Prostate gland (tissue), 2 donors: ENCODE measurements at regions not wholly inside any gene's neighbourhood (a gene's known extent, or its start where the extent isn't known, plus 50 kb on each side); places are given as distances from the start of the nearest gene placed in this dataset.

Experiments used
- DNase-seq: peaks from one replicate; pipeline ENCODE4 v3.0.0-alpha.2; 2019; ENCODE audit warnings: low spot score
- H3K27ac ChIP-seq, 2 donors: fragments of 200-600 bp; sonication (generic); 2 replicates each; pipeline ENCODE4 v1.5.1; 2017 to 2019
- H3K27me3 ChIP-seq: fragments of 200-600 bp; sonication (generic); replicated peaks from 2 replicates; pipeline ENCODE4 v1.5.1; 2019; ENCODE audit not compliant: insufficient read depth
- H3K36me3 ChIP-seq, 2 donors: fragments of 200-600 bp; sonication (generic); 1 replicate in 1 of 2; 2 replicates in 1 of 2; pipeline versions ENCODE4 v1.5.1 to v1.8.1; 2017 to 2019
- H3K4me1 ChIP-seq: fragments of 200-600 bp; sonication (generic); replicated peaks from 2 replicates; pipeline ENCODE4 v1.5.1; 2019
- H3K4me3 ChIP-seq, 2 donors: fragments of 200-600 bp; sonication (generic); 2 replicates each; pipeline ENCODE4 v1.5.1; 2017 to 2019
- H3K9me3 ChIP-seq: fragments of 200-600 bp; sonication (generic); 2 replicates; pipeline ENCODE4 v1.5.1; 2017
- CTCF ChIP-seq, 4 experiments: fragments of 200-600 bp in 2 of 4; fragments of 450-650 bp in 2 of 4; sonication (generic) in 2 of 4; IDR thresholded peaks; 1 replicate in 3 of 4; 2 replicates in 1 of 4; pipeline ENCODE4 v1.5.1; 2016 to 2019; ENCODE audit warnings: antibody characterized with exemption in 4 of 4, mild to moderate bottlenecking in 2 of 4, moderate library complexity in 2 of 4
- POLR2A ChIP-seq: fragments of 450-650 bp; IDR thresholded peaks from one replicate; pipeline ENCODE4 v1.6.1; 2016; ENCODE audit warnings: antibody characterized with exemption, mild to moderate bottlenecking
- POLR2AphosphoS5 ChIP-seq: sonication (generic); formaldehyde crosslinking; IDR thresholded peaks from one replicate; pipeline ENCODE4 v1.6.1; 2017; ENCODE audit warnings: antibody characterized with exemption
- WGBS: methylation state at CpG from one replicate; pipeline ENCODE4 v1.1.5; 2018; 5-methylcytosine and 5-hydroxymethylcytosine counted together
- intact Hi-C: fragments of 100-400 bp; cut with DNase I; formaldehyde crosslinking; loops from one replicate; pipeline ENCODE4 v1.14.2; 2022

GRCh38 chr21:28099001-28099705 is 893.5 kb downstream of the LTN1 start:
- TF ChIP-seq POLR2A: no peak
- TF ChIP-seq CTCF (IDR thresholded peaks at IDR 0.05): no peak
- TF ChIP-seq POLR2AphosphoS5: no peak
- no peaks in the 10 kb centered on the region for H3K36me3 ChIP-seq
- no peaks in the 10 kb centered on the region for H3K9me3 ChIP-seq
- DNase-seq: no peak
- H3K4me1 ChIP-seq: no peaks in the 10 kb centered on the region
- WGBS: 32% methylated on average over 6 of the region's 6 CpGs
- no peak overlapping the region for H3K4me3 ChIP-seq
- H3K27ac ChIP-seq: no peak overlapping the region
- H3K27me3 ChIP-seq: no peaks in the 10 kb centered on the region
- intact Hi-C loops: no loop called here

- Histone ChIP-seq H3K9me3 (no peaks in the 10 kb centered on the region), H3K4me1 (no peaks in the 10 kb centered on the region), H3K27me3 (no peaks in the 10 kb centered on the region), H3K4me3 (no peak overlapping the region), H3K36me3 (no peaks in the 10 kb centered on the region), H3K27ac (no peak overlapping the region)
- 91% methylated on average over 2 of the region's 2 CpGs for WGBS
- intact Hi-C loops: no loop called here
- no peak for TF ChIP-seq POLR2A
- TF ChIP-seq POLR2AphosphoS5: no peak
- TF ChIP-seq CTCF (IDR thresholded peaks at IDR 0.05): no peak
- no peak for DNase-seq
These were observed 901.2 kb downstream of the LTN1 start for GRCh38 chr21:28091466-28091865.

GRCh38 chr21:28090546-28090945 is 902.1 kb downstream of the LTN1 start:
- Histone ChIP-seq H3K36me3 (no peaks in the 10 kb centered on the region), H3K27me3 (no peaks in the 10 kb centered on the region), H3K27ac (no peak overlapping the region), H3K4me3 (no peak overlapping the region), H3K9me3 (no peaks in the 10 kb centered on the region), H3K4me1 (no peaks in the 10 kb centered on the region)
- WGBS: 85% methylated on average over 5 of the region's 5 CpGs
- intact Hi-C loops: no loop called here
- no peak for DNase-seq
- TF ChIP-seq POLR2A: no peak
- no peak for TF ChIP-seq CTCF (IDR thresholded peaks at IDR 0.05)
- no peak for TF ChIP-seq POLR2AphosphoS5

GRCh38 chr21:28089599-28090441 is 902.9 kb downstream of the LTN1 start:
- Histone ChIP-seq H3K4me1 (no peaks in the 10 kb centered on the region), H3K4me3 (no peak overlapping the region), H3K27me3 (no peaks in the 10 kb centered on the region), H3K27ac (no peak overlapping the region), H3K36me3 (no peaks in the 10 kb centered on the region), H3K9me3 (no peaks in the 10 kb centered on the region)
- TF ChIP-seq POLR2A (no peak), CTCF (IDR thresholded peaks at IDR 0.05) (no peak), POLR2AphosphoS5 (no peak)
- no peak for DNase-seq
- 92% methylated on average over 11 of the region's 11 CpGs for WGBS
- intact Hi-C loops: no loop called here
